ENCODE measurements at regions not wholly inside any gene's neighbourhood (a gene's known extent, or its start where the extent isn't known, plus 50 kb on each side); places are given as distances from the start of the nearest gene placed in this dataset.

GRCh38 chr2:2657121-2657962, 326.3 kb upstream of the MYT1L start:
- TF ChIP-seq POLR2A (IDR thresholded peaks at IDR 0.05; ENCODE audit: low read depth): no peak
- TF ChIP-seq, protein P1, sequence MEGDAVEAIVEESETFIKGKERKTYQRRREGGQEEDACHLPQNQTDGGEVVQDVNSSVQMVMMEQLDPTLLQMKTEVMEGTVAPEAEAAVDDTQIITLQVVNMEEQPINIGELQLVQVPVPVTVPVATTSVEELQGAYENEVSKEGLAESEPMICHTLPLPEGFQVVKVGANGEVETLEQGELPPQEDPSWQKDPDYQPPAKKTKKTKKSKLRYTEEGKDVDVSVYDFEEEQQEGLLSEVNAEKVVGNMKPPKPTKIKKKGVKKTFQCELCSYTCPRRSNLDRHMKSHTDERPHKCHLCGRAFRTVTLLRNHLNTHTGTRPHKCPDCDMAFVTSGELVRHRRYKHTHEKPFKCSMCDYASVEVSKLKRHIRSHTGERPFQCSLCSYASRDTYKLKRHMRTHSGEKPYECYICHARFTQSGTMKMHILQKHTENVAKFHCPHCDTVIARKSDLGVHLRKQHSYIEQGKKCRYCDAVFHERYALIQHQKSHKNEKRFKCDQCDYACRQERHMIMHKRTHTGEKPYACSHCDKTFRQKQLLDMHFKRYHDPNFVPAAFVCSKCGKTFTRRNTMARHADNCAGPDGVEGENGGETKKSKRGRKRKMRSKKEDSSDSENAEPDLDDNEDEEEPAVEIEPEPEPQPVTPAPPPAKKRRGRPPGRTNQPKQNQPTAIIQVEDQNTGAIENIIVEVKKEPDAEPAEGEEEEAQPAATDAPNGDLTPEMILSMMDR (IDR thresholded peaks at IDR 0.05): no peak
- TF ChIP-seq POLR2AphosphoS5 (IDR thresholded peaks at IDR 0.05): no peak
- TF ChIP-seq EP300 (IDR thresholded peaks at IDR 0.05): no peak
